Stimulated activated CD8-positive, alpha-beta memory T cell treated with anti-CD3 and anti-CD28 coated beads, Interleukin-4, amount 100 ng/mL, for 4 hours (primary cell): ENCODE measurements at regions not wholly inside any gene's neighbourhood (a gene's known extent, or its start where the extent isn't known, plus 50 kb on each side); places are given as distances from the start of the nearest gene placed in this dataset.

Experiments
- DNase-seq, 2 donors: peaks; one replicate each; pipeline ENCODE4 v3.0.0-alpha.2; 2020; ENCODE audit warnings: low read depth in 2 of 2, low spot score in 1 of 2

- DNase-seq: no peak
Observed at GRCh38 chr2:120620025-120620793, 115.5 kb upstream of the GLI2 start.

- DNase-seq: no peak
Observed at GRCh38 chr2:120622159-120622869, 113.4 kb upstream of the GLI2 start.

- no peak for DNase-seq
Observed at GRCh38 chr2:120622886-120623753, 112.5 kb upstream of the GLI2 start.

GRCh38 chr2:120624061-120624737 is 111.5 kb upstream of the GLI2 start:
- DNase-seq: no peak

- DNase-seq: no peak
Observed at GRCh38 chr2:120624738-120625446, 110.8 kb upstream of the GLI2 start.

GRCh38 chr2:120625865-120626560 is 109.7 kb upstream of the GLI2 start:
- DNase-seq: no peak

GRCh38 chr2:120626566-120626965 is 109.1 kb upstream of the GLI2 start:
- no peak for DNase-seq

- no peak for DNase-seq
Observed at GRCh38 chr2:120628248-120628647, 107.4 kb upstream of the GLI2 start.

- no peak for DNase-seq
Observed at GRCh38 chr2:120629241-120629895, 106.3 kb upstream of the GLI2 start.

- DNase-seq: no peak
Observed at GRCh38 chr2:120630031-120630701, 105.5 kb upstream of the GLI2 start.

- no peak for DNase-seq
Observed at GRCh38 chr2:120631236-120631635, 104.4 kb upstream of the GLI2 start.

- DNase-seq: no peak
Observed at GRCh38 chr2:120631724-120632123, 103.9 kb upstream of the GLI2 start.

- no peak for DNase-seq
Observed at GRCh38 chr2:120632796-120633646, 102.6 kb upstream of the GLI2 start.

GRCh38 chr2:120634533-120634932 is 101.1 kb upstream of the GLI2 start:
- no peak for DNase-seq

GRCh38 chr2:120635146-120635545 is 100.5 kb upstream of the GLI2 start:
- no peak for DNase-seq

- no peak for DNase-seq
Observed at GRCh38 chr2:120637847-120638246, 97.8 kb upstream of the GLI2 start.

- DNase-seq: no peak
Observed at GRCh38 chr2:120638450-120638849, 97.2 kb upstream of the GLI2 start.

GRCh38 chr2:120641366-120641771 is 94.3 kb upstream of the GLI2 start:
- no peak for DNase-seq
